ACHN (cell line): ENCODE measurements at regions not wholly inside any gene's neighbourhood (a gene's known extent, or its start where the extent isn't known, plus 50 kb on each side); places are given as distances from the start of the nearest gene placed in this dataset.

Experiments used
- DNase-seq: peaks from one replicate; pipeline ENCODE4 v3.0.0-alpha.2; 2015
- in situ Hi-C: cut with HindIII; loops from 2 replicates; pipeline ENCODE4 v1.10.0; 2017; ENCODE audit warnings: low sequenced_read_pairs, low pct_ligation_motif_present, low pct_unique_long_range_greater_than_20kb

DNA sequence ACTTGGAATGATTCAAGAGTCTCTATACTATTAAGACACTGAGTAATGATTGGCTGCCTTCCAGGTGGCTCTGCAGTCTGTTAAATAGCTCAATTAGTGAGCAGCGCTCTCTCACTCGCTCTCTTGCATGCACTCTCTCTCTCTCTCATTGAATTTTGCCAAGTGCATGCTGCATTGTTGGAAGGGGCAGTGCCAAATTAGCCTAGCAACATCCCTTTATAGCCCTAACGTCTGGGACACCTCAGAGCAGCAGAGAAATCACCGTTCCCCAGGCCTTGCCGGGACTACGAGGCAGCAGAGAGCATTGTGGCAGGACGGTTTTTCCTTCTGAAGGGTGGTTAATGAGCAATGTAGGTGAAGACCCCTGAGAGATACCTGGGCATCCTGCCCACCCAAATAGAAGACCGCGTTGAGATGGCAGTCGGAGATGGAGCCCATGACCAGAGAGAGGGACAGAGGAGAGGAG is 447.6 kb upstream of the POU3F3 start:
- in situ Hi-C loops: no loop called here
- DNase-seq: no peak

DNA sequence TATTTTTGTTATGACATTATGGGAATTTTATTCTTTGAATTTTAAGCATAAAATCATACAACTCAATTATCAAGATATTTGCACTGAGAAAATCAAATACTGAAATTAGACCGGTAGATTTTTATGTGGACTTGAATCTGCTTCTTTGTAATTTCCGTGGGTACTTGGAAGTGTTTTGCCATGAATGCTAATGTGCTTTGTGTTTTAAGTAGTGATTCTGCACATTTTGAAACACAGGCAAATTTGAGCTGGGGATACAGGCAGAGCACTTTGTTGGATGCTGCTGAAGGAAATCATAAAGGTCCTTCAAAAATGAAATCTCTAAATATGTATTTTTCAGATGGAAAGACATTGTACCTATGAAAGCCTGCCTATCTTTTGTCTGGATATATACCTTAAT is 446.3 kb upstream of the POU3F3 start:
- no peak for DNase-seq
- in situ Hi-C loops: no loop called here

DNA sequence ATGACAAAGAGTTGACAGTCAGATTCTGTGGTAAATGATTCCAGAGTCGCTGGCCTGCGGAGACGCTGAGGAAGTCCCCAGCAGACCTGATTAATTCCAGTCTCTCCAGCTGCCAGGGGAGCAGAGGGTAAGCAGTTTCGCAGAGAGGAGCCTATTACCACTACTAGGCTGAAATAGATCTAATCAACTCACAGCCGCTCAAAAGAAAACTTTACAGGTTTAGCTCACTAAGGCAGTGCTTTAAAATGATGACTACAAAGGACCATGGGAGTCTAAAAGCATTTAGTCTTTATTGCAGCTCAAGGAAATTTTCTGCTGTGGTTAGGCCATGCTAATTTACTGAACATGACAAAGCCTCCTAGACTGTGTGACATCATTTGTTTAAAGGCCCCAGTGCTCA is 445.6 kb upstream of the POU3F3 start:
- peak; percentile 33 for DNase-seq
- in situ Hi-C loops: no loop called here

DNA sequence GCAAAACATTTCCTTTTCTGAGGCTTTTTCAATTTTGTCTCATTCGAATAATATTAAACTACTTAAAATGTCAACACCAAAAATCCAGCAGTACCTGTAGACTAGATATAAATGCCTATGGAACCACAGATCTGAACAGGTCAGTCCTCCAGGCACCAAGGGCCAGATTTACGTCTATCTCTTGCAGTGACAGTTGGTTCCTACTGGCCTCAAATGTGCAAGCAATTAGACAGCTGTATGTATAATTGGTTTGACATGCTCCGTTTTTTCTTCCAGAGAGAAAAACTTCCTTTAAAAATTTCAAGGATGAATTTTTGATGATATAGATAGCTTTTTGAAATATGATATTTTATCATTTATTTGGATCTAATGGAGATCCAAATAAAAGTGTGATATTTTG is 443.8 kb upstream of the POU3F3 start:
- DNase-seq: no peak
- in situ Hi-C loops: no loop called here

DNA sequence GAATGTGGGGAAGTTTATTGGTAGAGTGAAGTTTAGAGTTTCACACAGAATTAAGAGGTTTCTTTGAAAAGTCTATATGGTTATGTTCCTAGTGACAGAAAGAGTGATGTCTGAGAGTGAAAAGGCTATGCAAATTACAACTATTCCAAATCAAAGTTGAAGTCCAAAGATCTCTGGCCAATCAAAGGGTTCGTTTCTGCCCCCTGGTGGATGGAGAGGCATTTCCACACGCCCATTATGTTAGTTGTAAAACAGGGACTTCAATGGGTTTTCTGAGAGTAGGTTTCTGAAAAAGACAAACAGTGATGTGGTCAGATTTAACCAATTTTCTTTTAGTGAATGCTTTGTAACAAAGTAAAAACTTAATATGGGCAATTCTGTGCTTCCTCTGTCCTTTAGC is 441.5 kb upstream of the POU3F3 start:
- in situ Hi-C loops: no loop called here
- DNase-seq: peak; percentile 65

DNA sequence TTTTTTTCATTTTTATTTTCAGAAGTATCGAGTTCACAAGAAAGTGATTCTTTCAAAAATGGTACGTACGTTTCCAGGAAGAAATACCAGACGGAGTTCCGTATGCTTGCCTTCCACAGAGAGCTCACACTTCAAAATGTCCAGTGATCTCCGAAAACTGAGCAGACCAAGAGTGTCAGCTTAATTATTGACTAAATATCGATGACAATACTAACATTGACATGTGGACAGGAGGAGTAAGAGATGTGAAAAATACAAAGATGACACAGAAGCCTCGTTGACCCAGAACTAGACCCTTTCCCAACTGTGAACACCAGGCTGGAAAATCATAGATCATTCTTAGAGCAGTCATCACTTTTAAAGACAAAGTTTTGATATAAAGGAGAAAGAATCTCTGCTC is 440.0 kb upstream of the POU3F3 start:
- DNase-seq: no peak
- in situ Hi-C loops: no loop called here

DNA sequence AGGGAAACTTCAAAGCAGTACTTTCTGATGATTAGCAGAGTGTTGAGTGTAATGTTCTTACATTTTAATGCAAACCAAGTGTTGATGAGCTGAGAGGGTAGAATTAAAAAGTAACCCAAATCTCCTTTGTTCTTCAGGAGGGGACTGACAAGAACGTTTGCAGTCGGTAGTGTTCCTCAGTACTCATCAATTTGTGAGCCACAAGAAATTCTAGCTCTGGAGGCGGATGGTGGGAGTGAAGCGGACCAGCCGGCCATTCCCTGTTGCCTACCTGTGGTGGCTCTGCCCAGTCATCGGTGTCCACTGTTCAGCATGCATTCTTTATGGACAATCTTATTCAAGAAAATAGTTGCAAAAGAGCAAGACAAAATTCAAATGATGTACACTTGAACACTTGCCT is 438.6 kb upstream of the POU3F3 start:
- in situ Hi-C loops: no loop called here

DNA sequence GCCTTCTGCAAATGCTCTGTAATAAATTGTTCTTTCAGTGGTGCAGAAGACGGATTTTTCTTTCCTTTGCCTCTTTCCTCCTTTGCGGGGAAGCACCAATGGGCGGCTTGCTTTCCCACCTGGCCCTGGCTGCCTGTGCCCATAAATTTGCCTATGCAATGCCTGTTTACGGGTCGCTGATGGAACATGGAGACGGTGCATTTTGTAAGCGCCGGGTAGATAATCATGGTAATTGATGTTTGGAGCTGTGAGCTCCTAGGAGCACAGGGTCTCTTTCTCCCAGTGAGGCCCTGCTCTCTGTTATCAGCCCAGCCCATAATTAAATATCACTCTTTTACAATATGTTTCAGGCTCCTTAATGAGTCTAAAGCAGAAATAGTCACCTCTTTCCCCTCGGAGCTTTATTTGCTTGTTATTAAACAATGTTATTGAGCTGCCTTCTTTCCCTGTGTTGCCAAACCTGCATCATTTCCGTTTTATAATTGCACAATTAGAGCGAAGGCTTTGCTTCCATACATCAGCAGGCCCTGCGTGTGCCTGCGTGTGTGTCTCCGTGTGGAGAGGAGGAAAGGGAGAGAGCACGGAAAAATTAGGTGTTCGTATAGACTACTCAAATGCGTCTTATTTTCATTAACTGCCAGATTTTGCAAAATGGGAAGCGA is 437.4 kb upstream of the POU3F3 start:
- in situ Hi-C loops: no loop called here
- DNase-seq: no peak

More for the DNA sequence above, 438.6 kb upstream of the POU3F3 start:
- no peak for DNase-seq

DNA sequence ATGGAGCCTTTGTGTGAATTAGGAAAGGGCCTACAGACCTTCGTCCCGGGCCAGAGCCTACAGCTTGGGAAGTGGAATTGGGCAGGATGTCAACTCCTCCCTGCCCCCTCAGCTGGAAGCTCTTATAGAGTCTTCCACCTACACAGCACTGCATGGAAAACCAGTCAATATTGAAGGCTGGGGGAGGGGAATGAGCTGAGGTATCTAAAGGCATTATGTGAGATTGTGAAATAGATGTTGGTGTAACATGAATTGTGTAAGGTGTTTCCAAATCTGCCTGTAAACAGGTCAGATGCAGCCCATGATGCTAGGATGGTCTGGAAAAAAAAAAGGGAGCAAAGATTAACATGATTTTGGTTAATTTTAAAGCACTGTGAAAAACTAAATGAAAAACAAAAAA is 433.5 kb upstream of the POU3F3 start:
- in situ Hi-C loops: no loop called here
- DNase-seq: no peak

DNA sequence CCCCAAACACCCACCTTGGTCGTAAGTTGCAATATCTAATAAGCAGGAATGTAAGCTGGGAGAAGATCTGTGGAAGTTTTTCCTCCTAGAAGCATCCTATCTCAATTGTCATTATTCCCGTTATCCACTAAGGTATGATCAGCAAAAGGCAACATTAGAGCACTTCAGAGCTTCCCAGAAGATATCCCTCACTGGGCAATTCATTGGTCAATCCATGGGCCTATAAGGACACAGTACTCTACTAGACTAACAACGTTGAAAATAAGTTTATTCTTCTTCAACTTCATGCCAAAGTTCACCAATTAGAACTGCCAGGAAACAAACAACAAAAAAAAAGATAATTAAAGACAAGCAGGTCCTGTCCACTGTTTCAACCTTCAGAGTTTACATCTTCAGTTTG is 433.0 kb upstream of the POU3F3 start:
- in situ Hi-C loops: no loop called here
- DNase-seq: no peak

DNA sequence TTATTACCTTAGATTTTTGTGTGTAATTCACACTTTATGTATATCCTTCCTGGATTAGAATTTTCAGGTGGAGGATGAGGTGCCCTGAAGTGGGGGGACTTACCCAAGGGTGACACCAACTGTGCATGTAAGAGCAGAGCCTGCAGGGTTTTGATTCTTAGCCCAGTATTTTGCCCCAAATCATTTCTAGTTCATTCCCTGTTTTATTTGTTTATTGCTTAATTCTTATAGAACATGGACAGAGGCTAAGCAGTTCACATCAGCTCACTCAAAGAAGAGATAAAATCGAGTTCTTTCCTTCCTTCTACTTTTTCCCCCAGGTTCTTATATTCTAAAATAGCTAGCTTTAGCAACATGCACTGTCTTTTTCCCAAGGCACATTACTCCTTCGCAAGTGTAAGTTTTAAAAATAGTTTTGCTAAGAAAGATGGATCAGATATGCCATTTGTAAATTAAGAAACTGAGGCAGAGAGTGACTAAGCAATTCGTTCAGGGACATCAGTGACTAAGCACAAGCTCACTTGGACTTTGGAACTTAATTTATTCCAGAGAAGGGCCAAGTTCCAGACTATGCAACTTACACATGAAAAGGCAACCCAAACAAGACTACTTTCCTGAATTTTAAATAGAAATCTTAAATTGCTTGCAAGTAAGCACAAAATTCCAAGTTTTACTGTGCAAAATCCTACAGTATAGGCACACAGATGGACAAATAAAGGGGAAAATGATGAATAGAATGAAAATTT is 427.9 kb upstream of the POU3F3 start:
- in situ Hi-C loops: loop anchor here (25.0 kb wide), 1 partner anchor 389 kb away; no protein-coding TSS in a partner anchor
- no peak for DNase-seq

DNA sequence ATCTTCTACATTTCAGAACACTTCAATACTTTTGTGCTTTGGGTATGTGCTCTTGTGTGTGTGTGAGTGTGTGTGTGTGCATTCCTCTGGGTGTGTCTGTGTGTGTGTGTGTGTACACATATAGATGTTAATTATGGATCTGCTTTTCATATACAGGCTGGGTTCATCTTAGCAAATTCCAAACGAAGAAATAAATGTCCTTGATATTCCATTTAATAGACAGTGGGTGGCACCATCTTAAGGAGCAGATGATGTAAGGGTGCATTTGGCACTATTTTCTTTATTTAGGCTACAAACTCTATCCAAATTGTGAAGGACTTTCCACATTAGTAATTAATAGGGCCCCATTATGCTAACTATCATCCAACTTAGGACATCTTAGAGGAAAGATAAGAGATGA is 425.8 kb upstream of the POU3F3 start:
- in situ Hi-C loops: loop anchor here (25.0 kb wide), 1 partner anchor 391 kb away; no protein-coding TSS in a partner anchor
- DNase-seq: no peak

DNA sequence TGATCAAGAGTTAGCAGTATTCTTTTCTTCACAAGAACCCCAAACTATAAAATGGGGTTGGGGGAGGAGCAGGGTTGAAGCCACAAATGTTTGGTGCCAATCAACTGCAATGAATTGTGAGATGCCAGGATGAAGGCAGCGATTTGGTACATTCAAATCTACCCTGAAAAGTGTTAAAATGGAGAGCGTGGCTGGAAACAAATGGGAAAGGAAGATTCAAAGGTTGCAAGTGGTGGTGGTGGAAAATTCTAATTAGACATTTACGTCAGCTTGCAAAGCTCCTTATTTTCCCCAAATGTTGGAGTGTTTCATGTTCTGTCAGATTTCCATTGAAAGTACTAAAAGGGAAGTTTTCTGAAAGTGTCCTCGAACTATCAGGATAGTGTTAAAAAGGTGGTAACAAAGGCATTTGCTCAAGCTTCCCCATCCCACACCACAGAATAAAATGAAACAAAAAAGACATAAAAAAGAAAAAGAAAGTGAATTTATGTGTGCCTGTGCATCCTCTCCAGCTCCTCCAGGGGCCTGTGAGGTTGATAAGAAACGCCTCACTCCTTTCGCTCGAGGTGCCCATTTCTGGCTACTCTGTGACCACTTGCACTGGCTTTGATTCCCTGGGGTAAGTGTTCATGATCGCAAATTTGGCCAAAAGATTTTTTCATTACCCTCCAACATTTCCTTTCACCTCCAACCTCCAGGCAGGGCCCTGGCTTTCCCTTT is 424.1 kb upstream of the POU3F3 start:
- in situ Hi-C loops: loop anchor here (25.0 kb wide), 1 partner anchor 392 kb away; no protein-coding TSS in a partner anchor
- DNase-seq: no peak

DNA sequence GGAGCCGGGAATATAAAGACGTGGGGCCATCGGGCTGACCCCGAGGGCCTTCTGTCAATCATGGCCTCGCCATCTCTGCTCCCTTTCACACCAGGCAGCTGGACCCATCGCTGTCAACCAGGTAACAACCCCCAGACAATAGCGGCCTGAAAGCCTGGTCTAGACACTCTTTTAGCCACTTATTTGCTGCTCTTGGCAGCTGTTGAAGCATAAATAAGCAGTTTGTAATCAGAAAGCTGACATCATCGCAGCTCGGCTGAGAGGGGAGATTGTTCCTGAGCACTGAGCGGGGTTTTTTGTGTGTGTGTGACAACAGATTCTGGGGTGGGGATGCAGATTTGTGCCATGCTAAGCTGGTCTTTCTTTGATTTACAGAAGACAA is 423.6 kb upstream of the POU3F3 start:
- no peak for DNase-seq
- in situ Hi-C loops: loop anchor here (25.0 kb wide), 1 partner anchor 393 kb away; no protein-coding TSS in a partner anchor

DNA sequence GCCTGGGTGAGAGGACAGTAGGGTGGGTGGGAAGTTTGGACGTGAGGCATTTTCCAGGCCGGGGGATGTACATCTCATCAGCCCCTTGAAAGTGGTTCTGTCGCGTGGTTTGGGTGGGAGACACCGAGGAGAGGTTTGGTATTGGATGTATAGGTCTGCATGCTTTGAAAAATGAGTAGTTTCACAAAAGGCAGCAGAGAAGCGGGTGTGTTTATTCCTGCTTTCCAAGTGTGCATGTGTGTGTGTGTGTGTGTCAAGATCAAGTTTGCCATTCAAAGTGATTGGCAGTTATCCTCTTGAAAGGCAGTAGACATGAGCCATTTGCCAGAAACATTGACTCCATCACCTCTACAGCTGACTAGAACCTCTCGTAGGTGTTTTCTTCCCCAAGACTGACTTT is 423.1 kb upstream of the POU3F3 start:
- no peak for DNase-seq
- in situ Hi-C loops: loop anchor here (25.0 kb wide), 1 partner anchor 394 kb away; no protein-coding TSS in a partner anchor

DNA sequence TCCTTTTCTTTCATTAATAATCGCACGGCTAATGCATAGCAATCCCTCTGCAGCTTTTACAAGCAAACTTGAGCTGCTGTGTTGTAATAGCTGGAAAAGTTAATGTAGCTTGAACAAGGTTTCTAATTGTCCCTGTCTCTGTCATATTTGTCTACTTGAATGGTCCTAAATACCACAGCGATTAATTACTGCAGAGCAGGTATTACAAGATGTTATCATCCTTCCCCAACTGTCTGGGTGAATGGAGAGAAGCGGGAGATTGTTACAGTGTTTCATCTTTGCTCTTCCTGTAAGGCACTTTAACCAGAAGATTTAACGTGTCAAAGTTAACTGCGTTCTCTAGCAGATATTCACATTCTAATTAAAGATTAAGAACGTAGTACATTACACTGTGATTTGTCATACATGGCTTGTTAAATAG is 422.2 kb upstream of the POU3F3 start:
- in situ Hi-C loops: loop anchor here (25.0 kb wide), 1 partner anchor 394 kb away; no protein-coding TSS in a partner anchor
- no peak for DNase-seq

DNA sequence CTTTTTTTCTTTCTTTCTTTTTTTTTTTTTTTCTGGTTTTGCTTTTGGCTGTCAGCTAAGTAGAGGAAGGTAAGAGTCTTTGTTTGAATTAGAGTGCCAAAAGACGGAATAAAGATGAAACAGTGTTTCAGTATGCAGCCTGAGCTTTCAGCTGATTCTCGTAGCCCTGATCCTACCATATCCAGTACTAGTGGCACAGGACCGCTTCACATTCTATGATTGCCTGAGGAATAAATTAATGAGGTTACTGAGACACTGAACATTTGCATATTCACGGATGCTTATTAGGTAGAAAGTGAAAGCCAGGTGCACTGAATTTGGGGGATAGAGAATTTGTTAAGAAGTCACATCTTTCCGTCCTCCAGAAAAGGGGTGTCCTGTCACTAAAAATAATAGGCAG is 421.5 kb upstream of the POU3F3 start:
- DNase-seq: no peak
- in situ Hi-C loops: loop anchor here (25.0 kb wide), 1 partner anchor 395 kb away; no protein-coding TSS in a partner anchor

DNA sequence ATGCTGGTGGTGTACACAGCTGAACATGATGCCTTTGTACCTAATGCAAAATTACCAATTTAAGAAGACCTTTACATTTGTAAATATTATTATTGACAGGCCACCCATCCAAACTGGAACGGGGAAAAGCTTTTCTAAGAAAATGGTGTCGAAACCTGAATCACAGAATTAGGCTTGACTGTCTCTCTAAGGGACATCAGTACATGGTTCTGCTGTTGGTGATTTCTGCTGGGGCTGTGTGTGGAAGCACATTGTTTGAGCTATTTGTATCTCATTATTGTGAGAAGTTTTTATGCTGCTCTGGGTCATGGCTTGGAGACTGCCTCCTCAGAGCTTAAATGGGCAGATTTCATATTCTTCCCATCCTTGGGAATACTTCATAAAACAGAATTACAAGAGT is 420.9 kb upstream of the POU3F3 start:
- no peak for DNase-seq
- in situ Hi-C loops: loop anchor here (25.0 kb wide), 1 partner anchor 396 kb away; no protein-coding TSS in a partner anchor

DNA sequence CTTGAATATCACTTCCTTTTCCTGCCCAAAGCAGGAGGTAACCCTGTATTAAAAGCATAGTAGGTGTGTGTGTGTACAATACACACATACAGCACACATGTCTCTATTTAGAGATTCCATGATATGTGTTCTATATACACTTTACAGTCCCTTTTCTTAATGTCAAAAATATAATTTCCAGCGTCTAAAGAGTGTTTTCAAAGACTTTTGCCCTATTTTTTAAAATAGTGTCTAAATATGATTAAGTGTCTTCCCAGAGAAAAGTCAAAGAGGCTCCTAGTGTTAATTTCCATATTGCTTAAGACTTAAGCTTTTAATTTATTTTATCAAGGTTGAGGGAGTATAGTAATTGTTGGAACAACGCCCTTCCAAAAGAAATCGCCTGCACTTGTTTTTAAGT is 420.3 kb upstream of the POU3F3 start:
- DNase-seq: no peak
- in situ Hi-C loops: loop anchor here (25.0 kb wide), 1 partner anchor 396 kb away; no protein-coding TSS in a partner anchor
